Esophagus squamous epithelium (tissue), 5 donors: ENCODE measurements at regions not wholly inside any gene's neighbourhood (a gene's known extent, or its start where the extent isn't known, plus 50 kb on each side); places are given as distances from the start of the nearest gene placed in this dataset.

Experiments used
- DNase-seq: peaks from one replicate; lab custom pipeline; 2025; lab: John Stamatoyannopoulos, UW
- H3K27ac ChIP-seq, 4 donors: fragments of 200-600 bp; sonication (generic); one replicate each; pipeline ENCODE4 v1.5.1; 2016 to 2019; ENCODE audit warnings: mild to moderate bottlenecking in 1 of 4
- H3K27me3 ChIP-seq, 4 donors: fragments of 200-600 bp; sonication (generic); 1 replicate in 3 of 4; 2 replicates in 1 of 4; pipeline versions ENCODE4 v1.5.1 to v1.6.0; 2017 to 2021; ENCODE audit warnings: antibody characterized with exemption in 1 of 4
- H3K36me3 ChIP-seq, 3 donors: fragments of 200-600 bp; sonication (generic); one replicate each; pipeline ENCODE4 v1.5.1; 2016 to 2019
- H3K4me1 ChIP-seq, 3 donors: fragments of 200-600 bp; sonication (generic); one replicate each; pipeline ENCODE4 v1.5.1; 2017 to 2019
- H3K4me3 ChIP-seq, 4 donors: fragments of 200-600 bp; sonication (generic); 1 replicate in 3 of 4; 2 replicates in 1 of 4; pipeline ENCODE4 v1.5.1; 2016 to 2019; ENCODE audit warnings: mild to moderate bottlenecking in 2 of 4, moderate library complexity in 1 of 4
- H3K9me3 ChIP-seq, 3 donors: fragments of 200-600 bp; sonication (generic); one replicate each; pipeline ENCODE4 v1.5.1; 2016 to 2019
- POLR2A ChIP-seq, 4 donors: fragments of 450-650 bp; IDR thresholded peaks; one replicate each; pipeline ENCODE4 v1.6.1; 2017; ENCODE audit warnings: antibody characterized with exemption in 4 of 4, mild to moderate bottlenecking in 4 of 4, moderate library complexity in 3 of 4
- WGBS, 2 donors: methylation state at CpG; one replicate each; pipeline ENCODE4 v1.1.5; 2018; 5-methylcytosine and 5-hydroxymethylcytosine counted together
- intact Hi-C: fragments of 100-400 bp; cut with DNase I; formaldehyde crosslinking; loops from one replicate; pipeline ENCODE4 v1.15.0; 2022
- TF ChIP-seq, protein P1 (sequence below), 6 experiments: fragments of 450-650 bp in 4 of 6; fragments of 200-600 bp in 2 of 6; sonication (generic) in 2 of 6; IDR thresholded peaks; one replicate each; pipeline ENCODE4 v1.5.1; 2016 to 2019; ENCODE audit warnings: antibody characterized with exemption in 6 of 6, mild to moderate bottlenecking in 4 of 6, moderate library complexity in 4 of 6
- donor health status: DM: yes; HTN: yes; CAD: no.

DNA sequence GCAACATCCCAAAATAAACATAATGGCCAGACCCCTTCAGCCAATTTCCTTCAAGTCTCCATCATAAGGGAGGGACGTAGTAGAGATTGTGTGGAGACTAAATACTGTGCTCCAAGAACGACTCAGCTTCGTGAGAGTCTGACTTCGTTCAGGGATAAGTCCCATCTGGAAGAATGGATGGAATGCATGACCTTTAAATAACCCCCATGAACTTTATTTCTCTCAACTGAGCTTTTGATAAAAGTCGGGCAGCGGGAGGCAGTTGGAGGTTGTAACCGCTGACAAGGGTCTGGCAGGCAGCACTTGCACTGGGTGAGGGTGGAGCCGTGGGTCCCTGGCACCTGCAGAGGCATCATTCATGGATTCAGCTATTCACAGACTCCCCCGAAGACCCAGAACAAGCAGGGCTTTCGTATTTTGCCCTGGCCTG is 115.9 kb downstream of the ZFP36L2 start:
- DNase-seq = no peak

DNA sequence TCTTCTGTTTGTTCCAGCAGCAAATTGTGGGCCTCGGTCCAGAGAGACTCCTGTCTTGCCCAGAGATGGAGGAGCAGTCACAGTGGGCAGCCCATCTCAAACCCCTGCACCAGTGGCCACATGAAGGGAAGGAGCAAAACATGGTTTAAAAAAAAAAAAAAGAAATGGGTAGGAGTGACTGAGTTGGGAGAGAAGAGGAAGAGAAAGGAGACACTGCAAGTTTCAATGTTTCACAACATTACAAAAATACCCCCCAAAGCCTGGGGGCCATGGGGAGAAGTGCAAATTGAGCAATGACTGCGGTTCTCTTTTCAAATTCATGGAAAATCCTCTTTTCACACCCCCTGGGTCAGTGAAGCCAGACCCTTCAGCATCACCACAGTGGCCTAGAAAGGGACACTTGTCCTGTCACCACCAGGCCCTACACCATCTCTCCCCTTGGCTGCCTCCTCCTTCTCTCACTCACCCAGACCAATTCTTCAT is 117.1 kb downstream of the ZFP36L2 start:
- 62 to 73% methylated on average over 2 of the region's 2 CpGs for WGBS, 2 donors

More for the DNA sequence above, 115.9 kb downstream of the ZFP36L2 start:
- intact Hi-C loops = no loop called here
- peak overlapping the region in 3 of 4 donors; percentile 63 to 86 (median 84) for H3K27ac ChIP-seq
- WGBS, 2 donors = 39% methylated on average over 8 to 10 of the region's 10 CpGs
- H3K36me3 ChIP-seq = no peaks in the 10 kb centered on the region
- H3K27me3 ChIP-seq = no peaks in the 10 kb centered on the region
- TF ChIP-seq, protein P1, sequence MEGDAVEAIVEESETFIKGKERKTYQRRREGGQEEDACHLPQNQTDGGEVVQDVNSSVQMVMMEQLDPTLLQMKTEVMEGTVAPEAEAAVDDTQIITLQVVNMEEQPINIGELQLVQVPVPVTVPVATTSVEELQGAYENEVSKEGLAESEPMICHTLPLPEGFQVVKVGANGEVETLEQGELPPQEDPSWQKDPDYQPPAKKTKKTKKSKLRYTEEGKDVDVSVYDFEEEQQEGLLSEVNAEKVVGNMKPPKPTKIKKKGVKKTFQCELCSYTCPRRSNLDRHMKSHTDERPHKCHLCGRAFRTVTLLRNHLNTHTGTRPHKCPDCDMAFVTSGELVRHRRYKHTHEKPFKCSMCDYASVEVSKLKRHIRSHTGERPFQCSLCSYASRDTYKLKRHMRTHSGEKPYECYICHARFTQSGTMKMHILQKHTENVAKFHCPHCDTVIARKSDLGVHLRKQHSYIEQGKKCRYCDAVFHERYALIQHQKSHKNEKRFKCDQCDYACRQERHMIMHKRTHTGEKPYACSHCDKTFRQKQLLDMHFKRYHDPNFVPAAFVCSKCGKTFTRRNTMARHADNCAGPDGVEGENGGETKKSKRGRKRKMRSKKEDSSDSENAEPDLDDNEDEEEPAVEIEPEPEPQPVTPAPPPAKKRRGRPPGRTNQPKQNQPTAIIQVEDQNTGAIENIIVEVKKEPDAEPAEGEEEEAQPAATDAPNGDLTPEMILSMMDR (IDR thresholded peaks at IDR 0.05) = no peak
- no peak for TF ChIP-seq POLR2A (IDR thresholded peaks at IDR 0.05)
- H3K4me3 ChIP-seq = no peak overlapping the region
- H3K9me3 ChIP-seq = no peaks in the 10 kb centered on the region
- H3K4me1 ChIP-seq = peaks cover 17 to 69% (median 28%) of the 10 kb centered on the region in 3 donors

DNA sequence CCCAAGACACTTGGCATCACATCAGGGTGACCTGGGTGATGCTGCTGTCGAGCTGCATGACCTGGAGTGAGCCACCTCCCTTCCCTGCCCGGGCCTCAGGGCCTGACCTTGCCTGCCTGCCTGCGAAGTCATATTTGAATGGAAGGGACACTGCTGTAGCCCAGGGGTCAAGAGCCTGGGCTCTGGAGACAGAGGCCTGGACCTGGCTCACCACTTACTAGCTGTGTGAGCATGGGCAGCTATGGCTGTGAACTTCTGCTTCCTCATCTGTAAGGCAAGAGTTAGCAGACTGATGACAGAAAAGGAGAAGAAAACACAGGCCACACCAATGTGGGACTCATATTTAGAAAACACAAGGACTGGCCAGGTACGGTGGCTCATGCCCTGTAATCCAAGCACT is 118.7 kb downstream of the ZFP36L2 start:
- no peak for TF ChIP-seq POLR2A (IDR thresholded peaks at IDR 0.05)
- TF ChIP-seq, protein P1 (IDR thresholded peaks at IDR 0.05) = no peak
- Histone ChIP-seq H3K9me3 (no peaks in the 10 kb centered on the region), H3K4me3 (no peak overlapping the region), H3K27me3 (no peaks in the 10 kb centered on the region), H3K36me3 (no peaks in the 10 kb centered on the region), H3K4me1 (peaks cover 25 to 75% (median 37%) of the 10 kb centered on the region in 3 donors), H3K27ac (peak overlapping the region; percentile 63 to 92 (median 85))
- WGBS, 2 donors = 83 to 85% methylated on average over 1 to 3 of the region's 4 CpGs
- DNase-seq = no peak
- intact Hi-C loops = no loop called here

More for the DNA sequence above, 117.1 kb downstream of the ZFP36L2 start:
- Histone ChIP-seq H3K27me3 (no peaks in the 10 kb centered on the region), H3K27ac (peak overlapping the region in 3 of 4 donors; percentile 63 to 86 (median 84)), H3K4me1 (peaks cover 20 to 74% (median 34%) of the 10 kb centered on the region in 3 donors), H3K4me3 (no peak overlapping the region), H3K9me3 (no peaks in the 10 kb centered on the region), H3K36me3 (no peaks in the 10 kb centered on the region)
- intact Hi-C loops = no loop called here
- no peak for TF ChIP-seq POLR2A (IDR thresholded peaks at IDR 0.05)
- TF ChIP-seq, protein P1 (IDR thresholded peaks at IDR 0.05) = no peak
- DNase-seq = no peak

DNA sequence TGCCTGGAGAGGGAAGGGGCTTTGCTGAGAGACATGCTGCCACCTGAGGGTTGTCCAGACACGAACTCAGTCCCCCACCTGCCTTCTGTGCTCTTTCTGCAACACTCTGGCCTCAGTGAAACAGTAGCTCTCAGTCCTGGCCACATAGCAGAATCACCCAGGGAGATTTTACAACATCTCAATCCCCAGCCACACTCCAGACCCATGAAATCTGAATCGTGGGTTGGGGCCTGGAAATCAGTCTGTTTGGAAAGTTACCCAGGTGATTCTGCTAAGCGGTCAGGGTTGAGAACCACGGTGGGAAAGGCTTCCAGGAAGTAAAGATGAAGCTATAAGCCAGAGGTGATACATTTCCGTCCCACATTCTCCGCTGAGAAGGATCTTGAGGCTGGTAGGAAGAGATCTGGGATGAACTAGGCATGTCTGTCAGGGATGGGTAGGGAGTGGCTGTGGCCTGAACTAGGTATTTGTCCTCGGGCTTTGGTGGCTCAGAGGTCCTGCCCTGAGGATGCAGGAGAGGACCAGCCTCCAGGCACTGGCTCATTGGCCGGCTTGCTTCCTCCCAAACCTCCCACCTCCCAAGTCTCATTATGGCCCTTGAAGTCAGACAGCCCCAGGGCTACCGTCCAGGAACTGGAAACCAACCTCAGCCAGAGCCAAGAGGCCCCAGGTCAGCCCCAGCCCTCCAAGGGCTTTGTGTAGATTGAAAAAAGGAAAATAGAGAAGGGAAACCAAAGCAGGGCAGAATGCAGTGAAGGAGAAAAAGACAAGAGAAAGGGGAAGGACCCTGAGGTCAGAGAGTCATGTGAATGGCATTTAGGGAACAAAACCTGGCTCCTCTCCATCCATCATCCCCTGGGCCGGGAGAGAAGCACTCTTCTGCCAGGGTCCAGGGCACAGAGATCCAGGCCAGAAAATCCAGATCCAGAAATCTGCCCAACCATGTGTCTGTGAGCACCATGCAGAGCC is 119.6 kb downstream of the ZFP36L2 start:
- no peak overlapping the region for H3K4me3 ChIP-seq
- H3K36me3 ChIP-seq = no peaks in the 10 kb centered on the region
- intact Hi-C loops = no loop called here
- H3K4me1 ChIP-seq = peaks cover 33 to 83% (median 46%) of the 10 kb centered on the region in 3 donors
- no peak for DNase-seq
- 66 to 74% methylated on average over 6 to 10 of the region's 10 CpGs for WGBS, 2 donors
- H3K27ac ChIP-seq = peak overlapping the region; percentile 63 to 92 (median 85)
- no peaks in the 10 kb centered on the region for H3K9me3 ChIP-seq
- H3K27me3 ChIP-seq = no peaks in the 10 kb centered on the region
- TF ChIP-seq, protein P1 (IDR thresholded peaks at IDR 0.05) = no peak
- TF ChIP-seq POLR2A (IDR thresholded peaks at IDR 0.05) = no peak
